BJ (cell line): ENCODE measurements at regions not wholly inside any gene's neighbourhood (a gene's known extent, or its start where the extent isn't known, plus 50 kb on each side); places are given as distances from the start of the nearest gene placed in this dataset.

Experiments
- CTCF ChIA-PET: fragments of 350-600 bp; formaldehyde crosslinking; extraction: SDS; loops from one replicate; lab custom pipeline; 2021; ENCODE audit warnings: antibody characterized with exemption, inconsistent platforms; lab: Yijun Ruan, JAX
- POLR2A ChIA-PET: fragments of 300-600 bp; sonication (Branson Sonifier 250); formaldehyde crosslinking; extraction: SDS; loops from one replicate; lab custom pipeline; 2021; ENCODE audit warnings: antibody characterized with exemption; lab: Charles Lee
- DNase-seq: peaks from one replicate; pipeline ENCODE4 v3.0.0-alpha.2; 2011; ENCODE audit warnings: low read depth
- H3K27me3 ChIP-seq: 2 replicates; pipeline ENCODE4 v1.6.0; 2011; ENCODE audit warnings: low read length; ENCODE audit not compliant: control insufficient read depth, insufficient read depth
- H3K36me3 ChIP-seq: 2 replicates; pipeline ENCODE4 v1.5.1; 2011; ENCODE audit warnings: low read length; ENCODE audit not compliant: control insufficient read depth, insufficient read depth
- H3K4me3 ChIP-seq: 2 replicates; pipeline ENCODE4 v1.5.1; 2011; ENCODE audit warnings: low read depth, mild to moderate bottlenecking, control low read depth, low read length
- CTCF ChIP-seq: IDR thresholded peaks from 2 replicates; pipeline ENCODE4 v1.5.1; 2011; ENCODE audit warnings: low read depth, mild to moderate bottlenecking, control low read depth, inconsistent platforms, low read length, moderate library complexity; ENCODE audit not compliant: insufficient read depth

DNA sequence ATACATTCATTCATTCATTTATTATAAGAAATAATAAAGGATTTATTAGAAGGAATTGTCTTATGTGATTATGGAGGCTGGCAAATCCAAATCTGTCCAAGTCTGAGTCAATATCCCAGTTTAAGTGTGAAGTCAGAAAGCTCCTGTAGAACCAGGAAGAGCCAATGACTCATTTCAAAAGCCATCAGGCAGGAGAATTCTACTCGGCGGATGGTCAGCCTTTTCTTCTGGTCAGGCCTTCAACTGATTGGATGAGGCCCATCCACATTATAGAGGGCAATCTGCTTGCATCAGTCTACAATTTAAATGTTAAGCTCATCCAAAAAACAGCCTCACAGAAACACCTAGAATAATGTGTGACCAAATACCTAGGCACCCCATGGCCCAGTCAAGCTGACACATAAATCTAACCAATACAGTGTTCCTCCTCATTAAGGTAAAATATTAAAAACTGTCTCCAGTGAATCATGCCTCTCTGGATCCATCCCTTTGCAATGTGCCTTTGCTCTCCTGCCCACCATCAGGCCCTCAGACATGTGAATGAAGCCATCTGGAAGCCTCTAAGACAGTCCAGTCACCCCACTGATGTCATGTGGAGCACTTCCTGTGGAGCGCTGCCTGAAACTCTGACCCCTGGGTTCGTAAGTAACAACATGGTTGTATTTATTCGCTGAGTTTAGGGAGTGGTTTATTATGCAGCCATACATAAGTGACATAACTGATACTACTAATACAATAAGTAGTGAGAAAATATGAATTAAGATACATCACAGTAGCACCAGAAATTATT, 69.2 kb upstream of the WSB1 start:
- H3K4me3 ChIP-seq, result no peak overlapping the region
- CTCF ChIA-PET, result no interaction called here
- TF ChIP-seq CTCF, result no peak
- DNase-seq, result no peak
- POLR2A ChIA-PET, result no interaction called here
- H3K27me3 ChIP-seq, result 0 out of 2 replicates have a peak, but pooled peaks cover 2% of the 10 kb centered on the region
- no peaks in the 10 kb centered on the region for H3K36me3 ChIP-seq

DNA sequence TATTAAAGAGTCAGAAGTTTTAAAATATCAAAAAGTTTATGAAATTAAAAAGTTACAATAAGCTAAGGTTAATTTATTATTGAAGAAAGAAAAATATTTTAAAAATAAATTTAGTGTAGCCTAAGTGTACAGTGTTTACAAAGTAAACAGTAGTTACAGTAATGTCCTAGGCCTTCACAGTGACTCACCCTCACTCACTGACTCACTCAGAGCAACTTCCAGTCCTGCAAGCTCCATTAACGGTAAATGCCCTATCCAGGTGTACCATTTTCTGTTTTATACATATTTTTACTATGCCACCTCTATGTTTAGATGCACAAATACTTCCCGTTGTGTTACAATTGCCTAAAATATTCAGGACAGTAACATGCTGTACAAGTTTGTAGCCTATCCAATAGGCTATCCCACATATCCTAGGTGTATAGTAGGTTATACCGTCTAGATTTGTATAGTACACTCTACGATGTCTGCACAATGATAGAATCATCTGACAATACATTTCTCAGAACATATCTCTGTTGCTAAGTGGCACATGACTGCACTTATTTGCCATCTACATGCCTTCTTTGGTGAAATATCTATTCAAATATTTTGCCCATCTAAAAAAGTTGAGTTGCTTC, 67.2 kb upstream of the WSB1 start:
- Histone ChIP-seq H3K36me3 (no peaks in the 10 kb centered on the region), H3K4me3 (no peak overlapping the region), H3K27me3 (0 out of 2 replicates have a peak, but pooled peaks cover 2% of the 10 kb centered on the region)
- POLR2A ChIA-PET, result no interaction called here
- DNase-seq, result no peak
- TF ChIP-seq CTCF, result no peak
- CTCF ChIA-PET, result interaction anchor here (1.0 to 1.3 kb wide), 2 partner anchors 10 to 373 kb away, joined by 6 read pairs; no protein-coding TSS in a partner anchor

DNA sequence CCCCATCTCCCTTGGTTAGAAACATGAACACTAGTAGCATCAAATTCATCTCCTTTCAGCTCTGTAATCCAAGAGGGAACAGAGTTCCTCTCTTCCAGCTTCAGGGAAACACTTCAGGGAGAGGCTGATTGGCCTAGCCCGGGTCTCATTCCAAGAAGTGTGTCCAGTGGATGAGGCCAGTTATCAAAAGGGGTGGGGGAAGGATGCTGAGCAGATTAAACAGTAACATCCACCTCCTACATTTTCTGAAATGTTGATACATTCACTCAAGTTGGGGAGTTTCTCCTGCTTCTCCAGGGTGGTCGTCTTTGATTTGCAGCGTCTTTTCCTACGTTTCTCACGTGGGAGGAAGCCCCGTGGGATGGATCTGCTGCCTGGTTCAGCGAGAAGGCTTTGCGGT, 62.9 kb upstream of the WSB1 start:
- DNase-seq, result no peak
- POLR2A ChIA-PET, result interaction anchor here (0.6 kb wide), 1 partner anchor 15 kb away, joined by 3 read pairs; no protein-coding TSS in a partner anchor
- Histone ChIP-seq H3K27me3 (no peaks in the 10 kb centered on the region), H3K36me3 (no peaks in the 10 kb centered on the region), H3K4me3 (no peak overlapping the region)
- no peak for TF ChIP-seq CTCF
- CTCF ChIA-PET, result interaction anchor here (8.4 kb wide), 1 partner anchor 372 kb away, joined by 113 read pairs; no protein-coding TSS in a partner anchor

- CTCF ChIA-PET, result interaction anchor here (8.4 kb wide), 1 partner anchor 371 kb away, joined by 113 read pairs; no protein-coding TSS in a partner anchor
- Histone ChIP-seq H3K4me3 (no peak overlapping the region), H3K27me3 (no peaks in the 10 kb centered on the region), H3K36me3 (no peaks in the 10 kb centered on the region)
- TF ChIP-seq CTCF, result no peak
- POLR2A ChIA-PET, result no interaction called here
- DNase-seq, result no peak
Measured at GRCh38 chr17:27232328-27232727, 61.6 kb upstream of the WSB1 start.

GRCh38 chr17:27233059-27233458, 60.9 kb upstream of the WSB1 start:
- DNase-seq, result no peak
- POLR2A ChIA-PET, result no interaction called here
- TF ChIP-seq CTCF, result no peak
- H3K4me3 ChIP-seq, result no peak overlapping the region
- H3K36me3 ChIP-seq, result no peaks in the 10 kb centered on the region
- CTCF ChIA-PET, result interaction anchor here (0.8 to 8.4 kb wide), 5 partner anchors 10 to 418 kb away, joined by 3 to 113 read pairs (median 3); no protein-coding TSS in a partner anchor
- no peaks in the 10 kb centered on the region for H3K27me3 ChIP-seq
